Sigmoid colon (tissue), 6 donors: ENCODE measurements at regions not wholly inside any gene's neighbourhood (a gene's known extent, or its start where the extent isn't known, plus 50 kb on each side); places are given as distances from the start of the nearest gene placed in this dataset.
"Not testable (repeated sequence)": the region's sequence is repeated elsewhere in the genome, so short reads cannot be mapped to it uniquely, and the experiment has no call there.

Experiments
- DNase-seq: peaks from one replicate; pipeline ENCODE4 v3.0.0-alpha.2; 2019
- H3K27ac ChIP-seq, 4 donors: fragments of 200-600 bp; sonication (generic); one replicate each; pipeline ENCODE4 v1.5.1; 2016 to 2019; ENCODE audit warnings: mild to moderate bottlenecking in 1 of 4
- H3K27me3 ChIP-seq, 3 donors: fragments of 200-600 bp; sonication (generic); one replicate each; pipeline ENCODE4 v1.5.1; 2019; ENCODE audit warnings: mild to moderate bottlenecking in 1 of 3
- H3K36me3 ChIP-seq, 4 donors: fragments of 200-600 bp; sonication (generic); one replicate each; pipeline ENCODE4 v1.5.1; 2016 to 2019
- H3K4me1 ChIP-seq, 4 donors: fragments of 200-600 bp; sonication (generic); one replicate each; pipeline ENCODE4 v1.5.1; 2017 to 2019
- H3K4me3 ChIP-seq, 4 donors: fragments of 200-600 bp; sonication (generic); one replicate each; pipeline ENCODE4 v1.5.1; 2017 to 2019; ENCODE audit warnings: mild to moderate bottlenecking in 2 of 4, moderate library complexity in 1 of 4
- H3K9me3 ChIP-seq, 4 donors: fragments of 200-600 bp in 3 of 4; sonication (generic) in 3 of 4; one replicate each; pipeline versions ENCODE4 v1.5.1 to v1.6.1; 2013 to 2019
- CTCF ChIP-seq, 4 experiments: fragments of 450-650 bp in 3 of 4; fragments of 200-600 bp in 1 of 4; IDR thresholded peaks; one replicate each; pipeline ENCODE4 v1.5.1; 2016 to 2019; ENCODE audit warnings: antibody characterized with exemption in 4 of 4, mild to moderate bottlenecking in 3 of 4, moderate library complexity in 2 of 4
- EP300 ChIP-seq, 4 donors: sonication (generic); formaldehyde crosslinking; IDR thresholded peaks; one replicate each; pipeline ENCODE4 v1.6.1; 2017; ENCODE audit warnings: antibody characterized with exemption in 4 of 4
- POLR2A ChIP-seq, 2 donors: fragments of 450-650 bp; IDR thresholded peaks; one replicate each; pipeline ENCODE4 v1.6.1; 2016; ENCODE audit warnings: antibody characterized with exemption in 2 of 2, mild to moderate bottlenecking in 2 of 2, moderate library complexity in 2 of 2
- POLR2AphosphoS5 ChIP-seq, 4 donors: sonication (generic); formaldehyde crosslinking; IDR thresholded peaks; one replicate each; pipeline ENCODE4 v1.6.1; 2017; ENCODE audit warnings: antibody characterized with exemption in 4 of 4
- WGBS, 2 donors: extraction: QIAGEN DNeasy Blood & Tissue Kit; methylation state at CpG; one replicate each; pipeline ENCODE4 v1.1.7; 2013; 5-methylcytosine and 5-hydroxymethylcytosine counted together
- intact Hi-C: fragments of 100-400 bp; cut with DNase I; formaldehyde crosslinking; loops from one replicate; pipeline ENCODE4 v1.15.1; 2023
- donor health status: healthy with polysubstance abuse.
- donor health status: healthy.

DNA sequence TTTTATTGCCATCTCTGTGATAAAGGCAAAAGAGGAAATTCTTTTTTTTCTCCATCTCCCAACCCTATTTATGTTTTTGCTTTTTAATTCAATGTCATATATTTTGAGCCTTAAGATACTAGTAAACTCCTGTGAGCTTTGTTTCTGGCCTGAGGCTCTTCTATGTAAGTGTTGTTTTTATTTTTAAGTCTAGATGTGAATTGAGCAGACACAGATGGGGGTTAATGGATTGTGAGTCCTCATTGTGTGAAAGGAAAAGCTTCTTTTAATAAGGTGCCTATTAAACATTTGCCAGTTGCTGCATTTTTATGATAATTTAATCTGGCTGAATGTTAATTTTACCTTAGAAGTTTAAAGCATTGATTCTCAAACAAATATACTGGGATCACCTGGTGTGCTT, 2337.9 kb upstream of the RAG2 start:
- H3K36me3 ChIP-seq = no peaks in the 10 kb centered on the region
- no peak overlapping the region for H3K4me3 ChIP-seq
- H3K27ac ChIP-seq = no peak overlapping the region
- intact Hi-C loops = no loop called here
- H3K4me1 ChIP-seq = no peaks in the 10 kb centered on the region
- H3K27me3 ChIP-seq = no peaks in the 10 kb centered on the region
- DNase-seq = no peak
- H3K9me3 ChIP-seq = peaks cover 0 to 4% (median 2%) of the 10 kb centered on the region in 4 donors
- TF ChIP-seq CTCF (IDR thresholded peaks at IDR 0.05) = no peak
- no peak for TF ChIP-seq EP300 (IDR thresholded peaks at IDR 0.05)
- TF ChIP-seq POLR2AphosphoS5 (IDR thresholded peaks at IDR 0.05) = no peak
- no peak for TF ChIP-seq POLR2A (IDR thresholded peaks at IDR 0.05)

DNA sequence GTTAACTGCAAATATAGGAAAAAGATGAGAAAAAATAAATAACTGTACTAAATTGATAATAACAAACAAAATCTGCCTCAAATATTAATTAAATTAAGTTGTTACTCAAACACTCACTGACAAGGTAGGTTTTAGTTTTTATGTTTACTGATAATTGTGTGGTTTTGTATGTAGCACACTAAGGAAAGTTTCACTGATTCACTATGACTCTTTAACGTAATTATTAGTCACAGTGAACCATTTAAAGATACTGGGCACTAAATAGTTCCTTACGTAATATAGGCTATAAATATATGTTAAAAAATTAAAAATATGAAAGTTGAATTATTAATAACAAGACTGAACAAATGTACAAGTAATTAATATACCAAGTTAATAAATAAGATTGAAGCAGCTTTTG, 2330.0 kb upstream of the RAG2 start:
- no peak overlapping the region for H3K4me3 ChIP-seq
- no peak overlapping the region for H3K27ac ChIP-seq
- WGBS, 2 donors = 86 to 89% methylated on average over 2 of the region's 2 CpGs
- intact Hi-C loops = no loop called here
- H3K36me3 ChIP-seq = no peaks in the 10 kb centered on the region
- TF ChIP-seq POLR2AphosphoS5 (IDR thresholded peaks at IDR 0.05) (no peak), CTCF (IDR thresholded peaks at IDR 0.05) (no peak), EP300 (IDR thresholded peaks at IDR 0.05) (no peak), POLR2A (IDR thresholded peaks at IDR 0.05) (no peak)
- no peak for DNase-seq
- no peaks in the 10 kb centered on the region for H3K4me1 ChIP-seq
- H3K27me3 ChIP-seq = no peaks in the 10 kb centered on the region
- peaks cover 0 to 4% (median 0%) of the 10 kb centered on the region in 4 donors for H3K9me3 ChIP-seq

- no peaks in the 10 kb centered on the region for H3K36me3 ChIP-seq
- TF ChIP-seq POLR2AphosphoS5 (IDR thresholded peaks at IDR 0.05) (no peak), POLR2A (IDR thresholded peaks at IDR 0.05) (no peak), EP300 (IDR thresholded peaks at IDR 0.05) (no peak), CTCF (IDR thresholded peaks at IDR 0.05) (no peak)
- 81 to 92% methylated on average over 1 of the region's 1 CpG for WGBS, 2 donors
- no peaks in the 10 kb centered on the region for H3K9me3 ChIP-seq
- no peak overlapping the region for H3K4me3 ChIP-seq
- no peak overlapping the region for H3K27ac ChIP-seq
- DNase-seq = no peak
- no peaks in the 10 kb centered on the region for H3K27me3 ChIP-seq
- no peaks in the 10 kb centered on the region for H3K4me1 ChIP-seq
- intact Hi-C loops = no loop called here
These were observed 2326.6 kb upstream of the RAG2 start for GRCh38 chr11:38924644-38925043.

DNA sequence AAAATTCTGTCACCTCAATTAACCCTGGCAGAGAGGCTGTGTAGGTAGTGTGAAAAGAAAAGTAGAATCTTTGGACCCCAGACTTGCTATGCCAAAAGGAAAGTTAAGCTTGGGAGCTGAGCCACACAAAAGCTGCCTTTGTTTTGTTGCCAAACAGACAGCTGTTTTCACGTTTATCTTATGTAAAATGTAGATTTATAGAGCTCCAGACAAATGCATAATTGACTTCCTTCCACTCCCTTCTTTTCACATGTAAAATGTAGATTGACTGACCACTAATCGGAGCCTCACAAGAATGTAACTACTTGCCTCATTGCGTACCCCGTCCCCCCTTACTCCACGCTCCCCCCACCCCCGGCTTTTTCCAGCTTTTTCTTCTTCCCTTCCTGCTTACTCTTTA, 2302.2 kb upstream of the RAG2 start:
- WGBS, 2 donors = 15 to 50% methylated on average over 6 of the region's 6 CpGs
- Histone ChIP-seq H3K27me3 (no peaks in the 10 kb centered on the region), H3K36me3 (no peaks in the 10 kb centered on the region), H3K4me3 (no peak overlapping the region), H3K27ac (no peak overlapping the region), H3K4me1 (no peaks in the 10 kb centered on the region), H3K9me3 (no peaks in the 10 kb centered on the region)
- no peak for DNase-seq
- intact Hi-C loops = no loop called here
- TF ChIP-seq POLR2A (IDR thresholded peaks at IDR 0.05) (no peak), CTCF (IDR thresholded peaks at IDR 0.05) (no peak), POLR2AphosphoS5 (IDR thresholded peaks at IDR 0.05) (no peak), EP300 (IDR thresholded peaks at IDR 0.05) (no peak)

DNA sequence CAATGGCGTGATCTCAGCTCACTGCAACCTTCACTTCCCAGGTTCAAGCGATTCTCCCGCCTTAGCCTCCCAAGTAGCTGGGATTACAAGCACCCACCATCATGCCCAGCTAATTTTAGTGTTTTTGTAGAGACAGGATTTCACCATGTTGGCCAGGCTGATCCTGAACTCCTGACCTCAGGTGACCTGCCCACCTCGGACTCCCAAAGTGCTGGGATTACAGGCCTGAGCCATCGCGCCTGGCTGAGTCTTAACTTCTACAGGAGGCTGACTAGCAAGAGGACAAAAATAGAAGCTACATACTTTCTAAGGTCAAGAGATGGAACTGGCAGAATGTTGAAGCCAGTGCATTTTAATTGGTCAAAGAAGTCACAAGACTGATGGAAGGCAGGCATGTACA, 2296.2 kb upstream of the RAG2 start:
- H3K36me3 ChIP-seq, H3K27ac ChIP-seq, H3K9me3 ChIP-seq, H3K27me3 ChIP-seq, H3K4me3 ChIP-seq, intact Hi-C loops, DNase-seq: not testable (repeated sequence)
- peaks cover 0 to 14% (median 0%) of the 10 kb centered on the region in 4 donors for H3K4me1 ChIP-seq
- 92 to 93% methylated on average over 6 of the region's 6 CpGs for WGBS, 2 donors
